ENCODE measurements at regions not wholly inside any gene's neighbourhood (a gene's known extent, or its start where the extent isn't known, plus 50 kb on each side); places are given as distances from the start of the nearest gene placed in this dataset.

GRCh38 chr12:105461944-105462762 is 131.7 kb downstream of the C12orf75 start:
- DNase-seq (ENCODE audit: low read depth): no peak
- no peak for TF ChIP-seq CTCF (IDR thresholded peaks at IDR 0.05; ENCODE audit: insufficient read depth, low read length)
- H3K4me3 ChIP-seq (ENCODE audit: low read depth, low read length): no peak overlapping the region

- H3K4me3 ChIP-seq (ENCODE audit: low read depth, low read length): no peak overlapping the region
- TF ChIP-seq CTCF (IDR thresholded peaks at IDR 0.05; ENCODE audit: insufficient read depth, low read length): no peak
- peak; percentile 26 for DNase-seq (ENCODE audit: low read depth)
Observed at GRCh38 chr12:105462831-105463230, 132.3 kb downstream of the C12orf75 start.

- TF ChIP-seq CTCF (IDR thresholded peaks at IDR 0.05; ENCODE audit: insufficient read depth, low read length): no peak
- DNase-seq (ENCODE audit: low read depth): no peak
- H3K4me3 ChIP-seq (ENCODE audit: low read depth, low read length): no peak overlapping the region
Observed at GRCh38 chr12:105464406-105464805, 133.9 kb downstream of the C12orf75 start.

- no peak overlapping the region for H3K4me3 ChIP-seq (ENCODE audit: low read depth, low read length)
- no peak for TF ChIP-seq CTCF (IDR thresholded peaks at IDR 0.05; ENCODE audit: insufficient read depth, low read length)
- no peak for DNase-seq (ENCODE audit: low read depth)
Observed at GRCh38 chr12:105466231-105466900, 135.9 kb downstream of the C12orf75 start.

- no peak for TF ChIP-seq CTCF (IDR thresholded peaks at IDR 0.05; ENCODE audit: insufficient read depth, low read length)
- H3K4me3 ChIP-seq (ENCODE audit: low read depth, low read length): no peak overlapping the region
- no peak for DNase-seq (ENCODE audit: low read depth)
Observed at GRCh38 chr12:105466901-105467598, 136.6 kb downstream of the C12orf75 start.

- no peak overlapping the region for H3K4me3 ChIP-seq (ENCODE audit: low read depth, low read length)
- TF ChIP-seq CTCF (IDR thresholded peaks at IDR 0.05; ENCODE audit: insufficient read depth, low read length): no peak
- DNase-seq (ENCODE audit: low read depth): no peak
Observed at GRCh38 chr12:105467710-105468366, 137.3 kb downstream of the C12orf75 start.

Measured in fibroblast of the aortic adventitia (primary cell).